ENCODE measurements at regions not wholly inside any gene's neighbourhood (a gene's known extent, or its start where the extent isn't known, plus 50 kb on each side); places are given as distances from the start of the nearest gene placed in this dataset.
"Not testable (repeated sequence)": the region's sequence is repeated elsewhere in the genome, so short reads cannot be mapped to it uniquely, and the experiment has no call there.

DNA sequence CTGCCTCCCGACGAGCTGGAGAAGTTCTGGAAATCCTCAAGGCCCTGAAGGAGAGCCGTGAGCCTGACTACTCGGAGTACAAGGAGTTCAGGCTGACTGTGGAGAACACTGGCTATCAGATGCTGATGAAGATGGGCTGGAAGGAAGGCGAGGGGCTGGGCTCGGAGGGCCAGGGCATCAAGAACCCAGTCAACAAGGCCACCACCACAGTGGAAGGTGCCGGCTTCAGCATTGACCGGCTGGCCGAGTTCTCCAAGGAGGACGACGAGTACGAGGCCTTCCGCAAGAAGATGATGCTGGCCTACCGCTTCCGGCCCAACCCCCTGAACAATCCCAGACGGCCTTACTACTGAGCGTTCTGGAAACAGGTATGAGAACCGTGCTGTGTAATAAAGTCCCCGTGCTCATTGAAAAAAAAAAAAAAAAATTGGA is 366.1 kb upstream of the ATXN7L3B start:
- DNase-seq (no peak), ATAC-seq (ENCODE audit: poor library complexity) (no peak)
- H3K27me3 ChIP-seq (ENCODE audit: control insufficient read depth in 1 of 2, insufficient read depth in 2 of 2, low read length in 2 of 2): no peaks in the 10 kb centered on the region
- H3K9me3 Mint-ChIP-seq: peaks cover 6% of the 10 kb centered on the region
- no peak overlapping the region for H3K4me3 ChIP-seq (ENCODE audit: low read length)
- no peaks in the 10 kb centered on the region for H3K4me1 ChIP-seq (ENCODE audit: insufficient read depth, low read length)
- H3K27me3 Mint-ChIP-seq: no peaks in the 10 kb centered on the region
- ChIA-PET CTCF (no interaction called here), POLR2A (no interaction called here)
- intact Hi-C loops (cut with DNase I, micrococcal nuclease): no loop called here
- TF ChIP-seq, protein P1, sequence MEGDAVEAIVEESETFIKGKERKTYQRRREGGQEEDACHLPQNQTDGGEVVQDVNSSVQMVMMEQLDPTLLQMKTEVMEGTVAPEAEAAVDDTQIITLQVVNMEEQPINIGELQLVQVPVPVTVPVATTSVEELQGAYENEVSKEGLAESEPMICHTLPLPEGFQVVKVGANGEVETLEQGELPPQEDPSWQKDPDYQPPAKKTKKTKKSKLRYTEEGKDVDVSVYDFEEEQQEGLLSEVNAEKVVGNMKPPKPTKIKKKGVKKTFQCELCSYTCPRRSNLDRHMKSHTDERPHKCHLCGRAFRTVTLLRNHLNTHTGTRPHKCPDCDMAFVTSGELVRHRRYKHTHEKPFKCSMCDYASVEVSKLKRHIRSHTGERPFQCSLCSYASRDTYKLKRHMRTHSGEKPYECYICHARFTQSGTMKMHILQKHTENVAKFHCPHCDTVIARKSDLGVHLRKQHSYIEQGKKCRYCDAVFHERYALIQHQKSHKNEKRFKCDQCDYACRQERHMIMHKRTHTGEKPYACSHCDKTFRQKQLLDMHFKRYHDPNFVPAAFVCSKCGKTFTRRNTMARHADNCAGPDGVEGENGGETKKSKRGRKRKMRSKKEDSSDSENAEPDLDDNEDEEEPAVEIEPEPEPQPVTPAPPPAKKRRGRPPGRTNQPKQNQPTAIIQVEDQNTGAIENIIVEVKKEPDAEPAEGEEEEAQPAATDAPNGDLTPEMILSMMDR (IDR thresholded peaks at IDR 0.05): no peak
- H3K9me3 ChIP-seq (ENCODE audit: control insufficient read depth in 1 of 2, insufficient read depth in 1 of 2, low read length in 2 of 2): peaks cover 0 to 12% of the 10 kb centered on the region in 2 experiments
- no peak overlapping the region for H3K4me3 Mint-ChIP-seq
- H3K4me1 Mint-ChIP-seq (ENCODE audit: low read depth): no peaks in the 10 kb centered on the region
- no peak overlapping the region for H3K27ac Mint-ChIP-seq
- no peak overlapping the region for H3K27ac ChIP-seq (ENCODE audit: low read depth in 1 of 2, low read length in 2 of 2)
- H3K36me3 ChIP-seq (ENCODE audit: insufficient read depth, low read length): no peaks in the 10 kb centered on the region
- H3K36me3 Mint-ChIP-seq (ENCODE audit: low read depth): no peaks in the 10 kb centered on the region

DNA sequence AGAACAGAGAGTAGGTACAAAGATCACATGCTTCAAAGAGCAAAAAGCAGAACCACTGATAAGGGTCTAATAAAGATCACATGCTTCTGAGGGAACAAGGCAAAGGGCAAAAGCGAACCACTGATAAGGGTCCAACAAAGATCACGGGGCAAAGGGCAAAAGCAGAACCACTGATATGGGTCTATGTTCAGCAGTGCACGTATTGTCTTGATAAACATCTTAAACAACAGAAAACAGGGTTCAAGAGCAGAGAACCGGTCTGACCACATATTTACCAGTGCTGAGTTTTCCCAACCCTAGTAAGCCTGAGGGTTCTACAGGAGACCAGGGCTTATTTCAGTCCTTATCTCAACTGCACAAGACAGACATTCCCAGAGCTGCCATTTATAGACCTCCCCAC is 362.7 kb upstream of the ATXN7L3B start:
- intact Hi-C loops (cut with DNase I, micrococcal nuclease); H3K36me3 ChIP-seq (ENCODE audit: insufficient read depth, low read length); H3K4me3 Mint-ChIP-seq; DNase-seq; H3K27me3 Mint-ChIP-seq; H3K27ac Mint-ChIP-seq; H3K4me1 ChIP-seq (ENCODE audit: insufficient read depth, low read length); H3K27me3 ChIP-seq (ENCODE audit: control insufficient read depth in 1 of 2, insufficient read depth in 2 of 2, low read length in 2 of 2); CTCF ChIA-PET; H3K27ac ChIP-seq (ENCODE audit: low read depth in 1 of 2, low read length in 2 of 2); H3K4me1 Mint-ChIP-seq (ENCODE audit: low read depth); H3K36me3 Mint-ChIP-seq (ENCODE audit: low read depth); ATAC-seq (ENCODE audit: poor library complexity); POLR2A ChIA-PET; H3K9me3 Mint-ChIP-seq; H3K4me3 ChIP-seq (ENCODE audit: low read length): not testable (repeated sequence)
- peaks cover 0 to 12% of the 10 kb centered on the region in 2 experiments for H3K9me3 ChIP-seq (ENCODE audit: control insufficient read depth in 1 of 2, insufficient read depth in 1 of 2, low read length in 2 of 2)

DNA sequence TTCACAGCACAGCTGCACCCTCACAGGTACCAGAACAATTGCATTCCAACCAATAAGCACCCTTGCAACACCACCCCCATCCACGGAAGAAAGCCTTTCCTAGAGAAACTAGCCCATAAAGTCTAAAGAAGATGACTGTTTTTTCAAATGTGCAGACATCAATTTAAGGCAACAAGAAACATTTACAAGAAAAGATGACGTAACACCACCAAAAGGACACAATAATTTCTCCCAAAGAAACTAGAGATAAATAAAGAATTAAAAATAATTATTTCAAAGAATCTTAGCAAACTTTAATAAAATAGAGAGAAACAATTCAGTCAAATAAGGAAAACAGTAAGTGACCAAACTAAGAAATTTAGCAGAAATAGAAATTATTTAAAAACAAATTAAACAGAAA is 352.3 kb upstream of the ATXN7L3B start:
- ATAC-seq (ENCODE audit: poor library complexity) (no peak), DNase-seq (no peak)
- H3K4me1 ChIP-seq (ENCODE audit: insufficient read depth, low read length): no peaks in the 10 kb centered on the region
- no peaks in the 10 kb centered on the region for H3K27me3 ChIP-seq (ENCODE audit: control insufficient read depth in 1 of 2, insufficient read depth in 2 of 2, low read length in 2 of 2)
- H3K4me3 ChIP-seq (ENCODE audit: low read length): no peak overlapping the region
- no peak overlapping the region for H3K4me3 Mint-ChIP-seq
- ChIA-PET CTCF (no interaction called here), POLR2A (no interaction called here)
- TF ChIP-seq, protein P1 (IDR thresholded peaks at IDR 0.05): no peak
- H3K27ac ChIP-seq (ENCODE audit: low read depth in 1 of 2, low read length in 2 of 2): no peak overlapping the region
- no peaks in the 10 kb centered on the region for H3K9me3 Mint-ChIP-seq
- intact Hi-C loops (cut with DNase I, micrococcal nuclease): no loop called here
- no peaks in the 10 kb centered on the region for H3K9me3 ChIP-seq (ENCODE audit: control insufficient read depth in 1 of 2, insufficient read depth in 1 of 2, low read length in 2 of 2)
- H3K27ac Mint-ChIP-seq: no peak overlapping the region
- H3K4me1 Mint-ChIP-seq (ENCODE audit: low read depth): no peaks in the 10 kb centered on the region
- H3K36me3 Mint-ChIP-seq (ENCODE audit: low read depth): no peaks in the 10 kb centered on the region
- no peaks in the 10 kb centered on the region for H3K36me3 ChIP-seq (ENCODE audit: insufficient read depth, low read length)
- no peaks in the 10 kb centered on the region for H3K27me3 Mint-ChIP-seq

DNA sequence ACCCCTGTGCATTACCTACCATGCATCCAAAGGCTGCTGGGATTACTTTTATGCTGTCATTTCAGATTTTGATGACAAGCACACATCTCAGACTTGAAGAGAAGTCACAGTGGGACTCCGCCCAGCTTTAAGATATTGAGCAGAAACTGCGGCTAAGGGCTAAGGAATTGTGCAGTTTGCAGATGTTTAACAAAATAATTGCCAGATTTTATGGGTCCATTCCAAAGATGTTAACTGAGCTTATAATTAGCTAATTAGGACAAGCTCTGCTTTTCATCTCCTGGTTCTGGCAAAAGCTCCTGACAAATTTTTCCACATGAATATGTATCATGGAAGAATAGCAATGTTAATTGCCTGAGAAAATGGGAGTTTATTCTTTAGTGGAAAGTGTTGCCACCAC is 344.4 kb upstream of the ATXN7L3B start:
- no peak overlapping the region for H3K27ac ChIP-seq (ENCODE audit: low read depth in 1 of 2, low read length in 2 of 2)
- TF ChIP-seq, protein P1 (IDR thresholded peaks at IDR 0.05): no peak
- no peaks in the 10 kb centered on the region for H3K9me3 Mint-ChIP-seq
- no peaks in the 10 kb centered on the region for H3K9me3 ChIP-seq (ENCODE audit: control insufficient read depth in 1 of 2, insufficient read depth in 1 of 2, low read length in 2 of 2)
- ChIA-PET POLR2A (no interaction called here), CTCF (no interaction called here)
- H3K36me3 Mint-ChIP-seq (ENCODE audit: low read depth): no peaks in the 10 kb centered on the region
- H3K4me1 ChIP-seq (ENCODE audit: insufficient read depth, low read length): no peaks in the 10 kb centered on the region
- H3K4me3 ChIP-seq (ENCODE audit: low read length): no peak overlapping the region
- no peaks in the 10 kb centered on the region for H3K27me3 ChIP-seq (ENCODE audit: control insufficient read depth in 1 of 2, insufficient read depth in 2 of 2, low read length in 2 of 2)
- no peaks in the 10 kb centered on the region for H3K36me3 ChIP-seq (ENCODE audit: insufficient read depth, low read length)
- no peaks in the 10 kb centered on the region for H3K27me3 Mint-ChIP-seq
- H3K4me1 Mint-ChIP-seq (ENCODE audit: low read depth): no peaks in the 10 kb centered on the region
- no peak overlapping the region for H3K4me3 Mint-ChIP-seq
- DNase-seq (no peak), ATAC-seq (ENCODE audit: poor library complexity) (no peak)
- H3K27ac Mint-ChIP-seq: no peak overlapping the region
- intact Hi-C loops (cut with DNase I, micrococcal nuclease): no loop called here
